GM20000 (cell line): ENCODE measurements at regions not wholly inside any gene's neighbourhood (a gene's known extent, or its start where the extent isn't known, plus 50 kb on each side); places are given as distances from the start of the nearest gene placed in this dataset.

Experiments
- DNase-seq: peaks from one replicate; pipeline ENCODE4 v3.0.0; 2012; ENCODE audit warnings: low spot score
- CTCF ChIP-seq: IDR thresholded peaks from 2 replicates; pipeline ENCODE4 v1.5.1; 2012; ENCODE audit warnings: mild to moderate bottlenecking, control low read depth; ENCODE audit errors: extremely low read depth, missing control alignments

GRCh38 chr12:70154087-70154638, 89.1 kb upstream of the CNOT2 start:
- no peak for DNase-seq
- no peak for TF ChIP-seq CTCF

- no peak for TF ChIP-seq CTCF
- DNase-seq = no peak
Observed at GRCh38 chr12:70154960-70155589, 88.2 kb upstream of the CNOT2 start.

- DNase-seq = no peak
- no peak for TF ChIP-seq CTCF
Observed at GRCh38 chr12:70157099-70157498, 86.1 kb upstream of the CNOT2 start.

GRCh38 chr12:70165450-70165849, 77.8 kb upstream of the CNOT2 start:
- DNase-seq = no peak
- TF ChIP-seq CTCF = no peak

- DNase-seq = no peak
- no peak for TF ChIP-seq CTCF
Observed at GRCh38 chr12:70176290-70176689, 66.9 kb upstream of the CNOT2 start.

- no peak for DNase-seq
- TF ChIP-seq CTCF = no peak
Observed at GRCh38 chr12:70177631-70178030, 65.6 kb upstream of the CNOT2 start.

GRCh38 chr12:70178038-70178437, 65.2 kb upstream of the CNOT2 start:
- no peak for TF ChIP-seq CTCF
- no peak for DNase-seq
